Duodenal mucosa (tissue), 2 donors: ENCODE measurements at regions not wholly inside any gene's neighbourhood (a gene's known extent, or its start where the extent isn't known, plus 50 kb on each side); places are given as distances from the start of the nearest gene placed in this dataset.

ENCODE experiments used
- H3K27ac ChIP-seq: one replicate; pipeline ENCODE4 v1.7.0; 2013; ENCODE audit warnings: low read depth, low read length
- H3K27me3 ChIP-seq, 2 donors: one replicate each; pipeline ENCODE4 v1.7.0; 2013; ENCODE audit warnings: low read length in 2 of 2, control low read depth in 1 of 2; ENCODE audit not compliant: insufficient read depth in 2 of 2, control insufficient read depth in 1 of 2
- H3K36me3 ChIP-seq, 2 donors: one replicate each; pipeline ENCODE4 v1.7.0; 2013; ENCODE audit warnings: low read length in 2 of 2, control low read depth in 1 of 2; ENCODE audit not compliant: insufficient read depth in 2 of 2, control insufficient read depth in 1 of 2
- H3K4me1 ChIP-seq, 2 donors: one replicate each; pipeline ENCODE4 v1.7.0; 2013; ENCODE audit warnings: low read length in 2 of 2, control low read depth in 1 of 2; ENCODE audit not compliant: insufficient read depth in 2 of 2, control insufficient read depth in 1 of 2
- H3K4me3 ChIP-seq, 2 donors: one replicate each; pipeline ENCODE4 v1.7.0; 2013; ENCODE audit warnings: low read length in 2 of 2, low read depth in 1 of 2
- H3K9ac ChIP-seq, 2 donors: one replicate each; pipeline ENCODE4 v1.7.0; 2013; ENCODE audit warnings: low read length in 2 of 2, low read depth in 1 of 2
- H3K9me3 ChIP-seq, 2 donors: one replicate each; pipeline ENCODE4 v1.7.0; 2013; ENCODE audit warnings: low read length in 2 of 2, control low read depth in 1 of 2; ENCODE audit not compliant: control insufficient read depth in 1 of 2

DNA sequence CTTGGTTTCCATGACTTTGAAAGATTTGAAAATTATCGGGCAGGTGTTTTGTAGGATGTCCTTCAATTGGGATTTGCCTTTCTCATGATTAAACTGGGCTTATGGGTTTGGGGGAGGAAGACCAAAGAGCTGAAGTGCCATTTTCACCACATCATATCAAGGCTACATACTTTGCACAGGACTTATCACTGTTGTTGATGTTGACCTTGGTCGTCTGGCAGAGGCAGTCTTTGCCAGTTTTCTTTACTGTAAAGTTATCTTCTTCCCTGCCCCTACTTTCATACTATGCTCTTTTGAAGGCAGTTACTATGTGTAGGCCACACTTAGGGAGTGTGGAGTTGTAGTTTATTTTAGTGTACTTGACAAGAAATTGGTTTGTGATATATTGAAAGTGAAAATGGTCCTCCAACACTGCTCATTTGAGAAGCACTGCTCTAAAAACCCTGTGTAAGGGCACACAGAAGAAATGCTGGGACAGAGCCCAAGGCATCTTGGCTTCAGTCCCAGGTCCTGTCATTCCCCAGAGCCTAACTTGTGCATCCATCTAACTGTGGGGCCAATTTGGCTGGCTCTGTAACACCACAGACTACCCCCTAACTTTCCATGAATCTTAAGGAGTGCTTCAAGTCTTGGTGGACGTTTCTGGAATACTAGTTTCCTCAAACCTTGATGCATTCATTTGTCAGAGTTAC, 384.9 kb downstream of the KCNRG start:
- no peak overlapping the region for H3K27ac ChIP-seq
- no peak overlapping the region for H3K9ac ChIP-seq
- no peaks in the 10 kb centered on the region for H3K27me3 ChIP-seq
- no peaks in the 10 kb centered on the region for H3K9me3 ChIP-seq
- H3K4me3 ChIP-seq = no peak overlapping the region
- H3K36me3 ChIP-seq = no peaks in the 10 kb centered on the region
- peaks cover 0 to 5% of the 10 kb centered on the region in 2 donors for H3K4me1 ChIP-seq

DNA sequence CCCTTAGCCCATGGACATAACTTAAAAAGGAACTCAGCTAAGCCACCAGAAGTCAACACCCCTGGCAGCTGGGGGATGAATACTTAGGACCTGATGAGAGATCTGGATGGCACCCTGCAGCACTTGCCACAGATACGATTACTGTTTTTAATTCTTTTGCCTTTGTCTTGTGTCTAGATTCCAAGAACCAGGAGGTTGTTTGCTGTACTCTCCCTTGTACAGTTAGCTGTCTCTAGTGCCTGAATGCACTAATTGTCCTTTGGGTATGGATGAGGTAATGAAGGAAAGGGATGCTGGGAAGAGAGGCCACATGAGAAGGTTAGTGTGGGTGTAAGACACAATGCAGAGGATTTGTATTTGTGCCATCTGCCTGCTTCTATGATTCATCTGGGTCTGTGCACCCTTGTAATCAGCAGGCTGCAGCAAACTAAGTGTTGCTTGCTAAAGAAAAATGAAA, 385.8 kb downstream of the KCNRG start:
- Histone ChIP-seq H3K27ac (no peak overlapping the region), H3K9ac (no peak overlapping the region), H3K36me3 (no peaks in the 10 kb centered on the region), H3K27me3 (no peaks in the 10 kb centered on the region), H3K9me3 (no peaks in the 10 kb centered on the region), H3K4me3 (no peak overlapping the region), H3K4me1 (peaks cover 0 to 5% of the 10 kb centered on the region in 2 donors)

DNA sequence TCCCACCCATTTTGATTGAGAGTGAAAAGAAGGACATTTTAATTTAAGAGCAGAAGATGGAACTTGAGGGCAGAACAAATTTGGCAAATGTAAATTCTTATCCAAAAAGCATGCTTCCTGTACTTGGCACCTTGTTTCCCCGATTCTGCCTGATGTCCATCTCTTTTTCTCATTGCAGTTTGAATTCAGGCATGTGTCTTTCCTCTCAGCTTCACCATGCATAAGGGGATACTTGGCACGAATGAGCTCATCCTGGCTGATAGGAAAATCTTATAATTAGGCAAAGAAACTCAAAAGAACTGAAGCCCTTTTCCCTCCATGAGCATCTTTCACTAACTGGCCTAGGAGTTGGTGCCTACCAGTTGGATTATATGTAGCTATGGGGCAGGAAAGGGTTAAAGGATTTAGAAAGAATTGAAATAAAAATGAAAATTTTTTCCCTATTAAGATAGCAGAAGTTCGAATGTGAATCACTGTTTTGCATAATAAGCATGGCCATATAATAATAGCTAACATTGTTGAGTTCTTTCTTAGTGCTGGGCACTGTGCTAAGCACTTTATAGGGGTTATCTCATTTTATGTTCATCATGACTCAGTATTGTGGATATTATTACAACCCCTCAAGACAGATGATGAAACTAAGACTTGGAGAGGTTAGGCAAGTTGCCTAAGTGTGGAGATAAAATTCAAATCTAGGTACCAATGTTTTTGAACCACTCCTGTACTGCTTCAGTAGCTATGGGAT, 386.6 kb downstream of the KCNRG start:
- no peak overlapping the region for H3K4me3 ChIP-seq
- H3K27ac ChIP-seq = no peak overlapping the region

DNA sequence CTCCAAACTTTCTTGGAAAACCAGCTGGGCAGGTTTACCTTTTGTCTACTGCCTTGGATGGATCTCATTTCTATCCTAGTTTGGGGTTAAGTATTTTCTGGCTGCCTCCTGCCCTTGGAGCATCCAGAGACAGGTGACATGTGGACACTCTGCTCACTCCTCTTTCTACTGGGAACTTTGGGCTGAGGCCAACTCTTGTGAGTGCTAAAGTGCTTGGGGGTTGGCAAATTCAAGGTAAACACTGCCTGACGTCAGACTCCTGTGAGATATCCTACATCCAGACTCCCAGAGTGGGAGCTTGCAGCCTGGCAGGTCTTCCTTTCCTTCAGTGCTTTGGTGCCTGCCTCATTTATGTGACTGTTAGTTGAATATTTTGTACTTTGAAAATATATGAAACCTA, 388.1 kb downstream of the KCNRG start:
- Histone ChIP-seq H3K9ac (no peak overlapping the region), H3K36me3 (no peaks in the 10 kb centered on the region), H3K4me3 (no peak overlapping the region), H3K27me3 (no peaks in the 10 kb centered on the region), H3K9me3 (no peaks in the 10 kb centered on the region), H3K4me1 (peaks cover 0 to 5% of the 10 kb centered on the region in 2 donors), H3K27ac (no peak overlapping the region)

More for the DNA sequence above, 386.6 kb downstream of the KCNRG start:
- no peak overlapping the region for H3K9ac ChIP-seq
- no peaks in the 10 kb centered on the region for H3K36me3 ChIP-seq
- H3K4me1 ChIP-seq = peaks cover 0 to 5% of the 10 kb centered on the region in 2 donors
- H3K9me3 ChIP-seq = no peaks in the 10 kb centered on the region
- no peaks in the 10 kb centered on the region for H3K27me3 ChIP-seq

- Histone ChIP-seq H3K27ac (no peak overlapping the region), H3K9me3 (no peaks in the 10 kb centered on the region), H3K4me3 (no peak overlapping the region), H3K27me3 (no peaks in the 10 kb centered on the region), H3K36me3 (no peaks in the 10 kb centered on the region), H3K9ac (no peak overlapping the region), H3K4me1 (peaks cover 0 to 5% of the 10 kb centered on the region in 2 donors)
Measured at GRCh38 chr13:50404116-50404515, 388.9 kb downstream of the KCNRG start.

- Histone ChIP-seq H3K4me1 (peaks cover 0 to 5% of the 10 kb centered on the region in 2 donors), H3K4me3 (no peak overlapping the region), H3K9me3 (no peaks in the 10 kb centered on the region), H3K9ac (no peak overlapping the region), H3K27me3 (no peaks in the 10 kb centered on the region), H3K36me3 (no peaks in the 10 kb centered on the region), H3K27ac (no peak overlapping the region)
Measured at GRCh38 chr13:50404769-50405168, 389.5 kb downstream of the KCNRG start.

DNA sequence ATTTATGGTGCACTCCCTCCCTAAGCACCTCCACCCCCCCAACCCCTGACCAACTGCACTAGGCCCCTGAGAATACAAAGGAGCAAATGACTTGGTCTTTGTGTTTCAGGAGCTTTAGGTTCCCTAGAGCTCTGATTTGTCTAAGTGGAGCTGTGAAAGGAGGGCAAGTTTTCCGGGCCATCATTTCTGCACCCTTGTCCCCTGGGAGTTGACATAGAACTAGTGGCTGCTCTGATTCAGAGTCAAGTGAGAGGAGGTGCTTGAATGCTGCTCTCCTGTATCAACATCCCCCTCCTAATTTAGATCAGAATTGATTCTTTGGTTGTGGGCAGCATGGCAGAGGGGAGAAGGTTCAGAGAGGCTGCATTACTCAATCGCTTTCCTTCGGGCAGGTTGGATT, 391.6 kb downstream of the KCNRG start:
- no peak overlapping the region for H3K27ac ChIP-seq
- H3K9ac ChIP-seq = no peak overlapping the region
- H3K9me3 ChIP-seq = no peaks in the 10 kb centered on the region
- no peaks in the 10 kb centered on the region for H3K27me3 ChIP-seq
- H3K4me3 ChIP-seq = no peak overlapping the region
- peaks cover 0 to 7% of the 10 kb centered on the region in 2 donors for H3K4me1 ChIP-seq
- no peaks in the 10 kb centered on the region for H3K36me3 ChIP-seq

GRCh38 chr13:50408068-50408467, 392.8 kb downstream of the KCNRG start:
- H3K9me3 ChIP-seq = no peaks in the 10 kb centered on the region
- H3K4me3 ChIP-seq = no peak overlapping the region
- no peak overlapping the region for H3K9ac ChIP-seq
- H3K27ac ChIP-seq = no peak overlapping the region
- no peaks in the 10 kb centered on the region for H3K36me3 ChIP-seq
- no peaks in the 10 kb centered on the region for H3K27me3 ChIP-seq
- peaks cover 0 to 7% of the 10 kb centered on the region in 2 donors for H3K4me1 ChIP-seq

- H3K9ac ChIP-seq = no peak overlapping the region
- no peaks in the 10 kb centered on the region for H3K9me3 ChIP-seq
- H3K27ac ChIP-seq = no peak overlapping the region
- no peaks in the 10 kb centered on the region for H3K36me3 ChIP-seq
- no peak overlapping the region for H3K4me3 ChIP-seq
- peaks cover 0 to 7% of the 10 kb centered on the region in 2 donors for H3K4me1 ChIP-seq
- H3K27me3 ChIP-seq = no peaks in the 10 kb centered on the region
Measured at GRCh38 chr13:50409220-50409619, 394.0 kb downstream of the KCNRG start.

DNA sequence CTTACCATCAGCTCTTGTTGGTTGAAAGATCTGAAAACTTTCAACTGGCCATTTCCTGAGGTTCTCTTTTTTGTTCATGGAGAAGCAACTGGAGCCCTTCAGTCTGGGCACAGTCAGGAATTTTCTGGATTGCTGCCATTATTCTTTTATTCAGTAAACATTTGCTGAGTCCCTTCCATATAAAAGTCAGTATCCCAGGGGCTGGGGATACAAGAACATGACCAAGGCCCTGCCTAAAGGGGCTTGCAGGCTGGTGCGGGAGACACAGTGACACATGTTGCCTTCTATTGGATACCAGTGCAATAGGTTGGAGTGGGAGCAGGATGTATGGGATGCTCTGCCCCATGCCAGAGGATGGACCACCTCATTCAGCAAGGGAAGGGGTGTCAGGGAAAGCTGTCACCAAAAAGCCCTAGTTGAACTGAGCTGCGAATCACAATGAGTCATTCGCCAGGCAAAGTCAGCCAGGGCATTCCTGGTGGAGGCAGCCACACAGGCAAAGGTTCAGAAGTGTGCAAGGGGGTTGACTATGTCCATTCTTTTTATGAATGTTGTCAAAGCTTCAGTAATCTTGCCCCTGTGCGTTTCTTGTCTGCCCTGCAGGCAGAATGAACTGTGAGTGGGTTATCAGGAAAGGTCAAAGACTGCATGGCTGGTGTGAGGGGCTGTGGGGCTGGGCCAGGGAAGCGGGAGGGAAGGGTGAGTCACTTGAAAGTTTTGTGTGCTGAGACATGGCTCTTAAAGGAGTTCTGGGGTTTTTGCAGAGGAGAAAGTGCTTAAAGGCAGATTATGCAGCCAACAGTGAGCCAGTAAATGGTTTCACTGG, 395.9 kb downstream of the KCNRG start:
- no peak overlapping the region for H3K27ac ChIP-seq
- H3K9ac ChIP-seq = no peak overlapping the region
- H3K4me1 ChIP-seq = peaks cover 0 to 7% of the 10 kb centered on the region in 2 donors

More for the DNA sequence above, 395.9 kb downstream of the KCNRG start:
- Histone ChIP-seq H3K9me3 (no peaks in the 10 kb centered on the region), H3K36me3 (no peaks in the 10 kb centered on the region), H3K27me3 (no peaks in the 10 kb centered on the region), H3K4me3 (no peak overlapping the region)
